Eye (tissue), 1 donor: ENCODE measurements at regions not wholly inside any gene's neighbourhood (a gene's known extent, or its start where the extent isn't known, plus 50 kb on each side); places are given as distances from the start of the nearest gene placed in this dataset.
"Not testable (repeated sequence)": the region's sequence is repeated elsewhere in the genome, so short reads cannot be mapped to it uniquely, and the experiment has no call there.

Source experiments
- DNase-seq: peaks from one replicate; pipeline ENCODE4 v3.0.0-alpha.2; 2015

DNA sequence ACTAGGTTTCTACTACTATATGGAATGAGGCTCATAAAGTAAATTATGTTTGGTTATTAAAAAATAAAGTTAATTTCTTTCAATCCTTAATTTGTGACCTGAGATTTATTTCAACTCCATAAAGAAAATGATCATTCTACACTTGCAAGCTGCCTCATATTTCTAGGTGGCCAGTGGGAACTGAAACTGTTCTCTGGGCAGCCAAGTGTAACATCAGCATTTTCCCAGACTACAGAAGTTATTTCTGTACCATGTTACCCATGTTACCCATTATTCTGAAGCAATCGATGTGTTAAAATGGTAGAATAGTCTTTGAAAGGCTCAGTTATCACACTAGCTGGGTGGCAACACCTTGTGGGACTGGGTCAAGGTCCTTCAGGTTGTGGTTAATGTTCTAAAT is 139.3 kb upstream of the FBXO11 start:
- no peak for DNase-seq

DNA sequence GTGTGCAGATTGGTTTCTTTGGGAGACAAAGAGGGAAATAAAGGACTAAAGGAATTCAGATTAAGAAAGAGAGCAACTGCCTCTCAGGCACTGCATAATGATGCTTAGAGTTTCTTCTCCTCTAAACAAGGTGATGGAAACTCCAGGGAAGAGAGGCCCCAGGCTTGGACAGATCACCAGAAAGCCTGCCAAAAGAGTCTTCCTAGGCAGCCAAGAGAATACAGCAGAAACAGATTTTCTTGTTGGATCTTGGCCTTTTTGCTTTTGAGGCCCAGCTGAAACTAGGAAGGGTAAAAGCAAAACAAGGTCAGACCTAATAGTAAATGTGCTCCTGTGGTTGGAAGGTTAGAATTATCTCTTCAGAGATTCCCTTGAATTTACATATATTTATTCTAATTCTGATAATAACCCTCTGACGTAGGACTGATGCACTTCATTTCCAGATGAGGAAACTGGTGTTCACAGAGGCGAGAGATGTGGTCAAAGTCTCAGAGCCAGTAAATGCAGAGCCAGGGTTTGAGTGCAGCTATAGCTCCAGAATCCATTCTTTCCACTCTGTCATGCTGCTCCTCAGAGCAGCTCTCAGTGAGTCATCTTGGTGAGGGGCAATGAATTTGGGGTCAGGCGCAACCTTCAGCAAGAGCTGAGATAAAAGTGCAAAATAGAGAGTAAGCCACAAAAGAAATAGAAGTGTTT is 142.3 kb upstream of the FBXO11 start:
- DNase-seq, result no peak

DNA sequence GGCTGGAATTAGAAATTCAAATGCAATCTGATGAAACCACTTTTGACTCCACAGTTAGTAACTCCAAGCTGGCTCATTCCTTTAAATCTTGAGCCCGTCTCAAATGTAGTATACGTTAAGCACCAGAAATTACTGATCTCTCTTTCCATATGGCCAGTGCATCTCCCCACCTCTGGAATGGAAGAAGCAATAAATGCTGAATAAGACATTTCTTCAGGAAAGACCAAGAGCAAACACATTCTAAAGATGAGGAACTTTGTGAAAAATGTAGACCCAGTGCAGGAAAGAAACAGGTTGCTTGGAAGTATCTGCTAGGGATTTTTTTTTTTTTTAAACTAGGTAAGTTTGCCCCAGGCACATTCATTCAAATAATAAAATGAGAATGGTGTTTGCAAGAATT is 143.1 kb upstream of the FBXO11 start:
- no peak for DNase-seq

- no peak for DNase-seq
Measured at GRCh38 chr2:48050711-48051110, 144.4 kb upstream of the FBXO11 start.

DNA sequence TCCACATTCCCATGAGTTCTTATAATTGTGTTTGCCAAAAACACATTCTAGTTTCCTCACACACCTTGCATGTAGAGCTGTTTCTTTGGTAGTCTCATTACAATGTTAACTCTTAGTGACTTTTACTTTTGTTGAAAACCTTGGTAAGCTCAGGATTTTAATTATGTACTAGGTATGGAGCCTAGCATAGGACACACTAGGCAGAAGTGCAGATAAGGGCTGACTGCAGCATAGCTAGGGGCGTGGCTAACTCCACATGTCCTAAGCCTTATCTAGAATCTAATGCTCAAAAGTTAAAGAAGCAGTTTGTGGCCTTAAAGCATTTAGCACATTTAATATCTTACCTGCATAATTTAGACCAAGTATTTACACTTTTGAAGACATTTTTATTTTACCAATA is 153.7 kb upstream of the FBXO11 start:
- no peak for DNase-seq

- DNase-seq, result not testable (repeated sequence)
Measured at GRCh38 chr2:48061656-48062055, 155.4 kb upstream of the FBXO11 start.

DNA sequence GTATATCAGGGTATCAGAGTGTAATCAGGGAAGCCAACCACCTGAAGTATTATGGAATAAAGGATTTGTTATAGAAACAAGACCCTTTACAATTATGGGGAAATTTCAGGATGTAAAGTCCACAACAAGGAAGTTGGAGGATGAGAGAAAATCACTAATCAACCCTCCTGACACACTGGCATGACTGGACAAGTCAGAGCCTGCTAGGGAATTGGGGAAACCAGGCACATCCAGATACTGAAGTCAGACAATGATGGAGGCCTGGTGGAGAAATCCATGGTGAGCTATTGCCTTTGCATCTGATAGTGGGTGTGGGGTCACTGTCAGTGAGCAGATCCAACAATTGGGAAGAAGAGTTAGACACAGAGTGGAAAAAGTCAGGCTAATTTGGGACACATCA is 158.8 kb upstream of the FBXO11 start:
- no peak for DNase-seq

DNA sequence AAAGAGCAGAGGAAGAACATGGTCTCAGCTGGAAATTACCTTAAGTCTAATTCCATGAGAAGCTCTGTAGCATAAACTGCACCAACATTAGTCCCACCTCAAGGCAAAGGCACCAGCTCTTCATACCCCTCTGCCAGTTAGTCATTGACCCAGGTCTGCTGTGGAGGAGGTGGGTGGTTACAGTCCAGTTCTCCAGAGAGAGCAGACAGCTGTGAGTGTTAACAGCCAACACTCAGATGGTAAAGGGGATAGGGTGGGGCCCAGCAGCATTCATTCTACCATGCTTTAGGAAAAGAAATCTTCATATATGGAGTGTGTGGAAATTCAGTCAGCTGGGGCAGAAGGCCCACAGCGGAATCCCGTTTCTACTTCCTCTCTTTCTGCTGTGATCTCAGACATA is 159.7 kb upstream of the FBXO11 start:
- no peak for DNase-seq

GRCh38 chr2:48069769-48070168 is 163.5 kb upstream of the FBXO11 start:
- DNase-seq, result no peak

- DNase-seq, result peak; percentile 83
Measured at GRCh38 chr2:48070415-48070814, 164.1 kb upstream of the FBXO11 start.

GRCh38 chr2:48072583-48072982 is 166.3 kb upstream of the FBXO11 start:
- DNase-seq, result no peak

DNA sequence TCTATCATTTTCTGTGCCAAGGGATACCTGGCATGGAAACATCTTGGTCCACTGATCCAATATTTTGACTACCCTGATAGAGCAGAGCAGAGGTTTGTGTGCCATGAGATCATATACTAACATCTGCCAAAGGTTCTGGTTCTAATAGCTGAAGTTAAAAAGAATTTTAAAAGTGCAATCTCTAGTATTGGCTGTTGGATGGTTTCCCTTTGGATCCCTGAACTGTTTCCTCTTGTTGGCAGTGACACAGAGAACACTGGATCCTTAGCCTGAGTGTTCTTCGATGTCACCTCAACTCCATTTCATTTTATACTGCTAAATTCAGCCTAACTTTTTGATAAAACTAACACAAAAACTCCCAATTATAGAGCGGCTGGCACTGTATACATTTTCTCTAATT is 169.3 kb upstream of the FBXO11 start:
- DNase-seq, result no peak

DNA sequence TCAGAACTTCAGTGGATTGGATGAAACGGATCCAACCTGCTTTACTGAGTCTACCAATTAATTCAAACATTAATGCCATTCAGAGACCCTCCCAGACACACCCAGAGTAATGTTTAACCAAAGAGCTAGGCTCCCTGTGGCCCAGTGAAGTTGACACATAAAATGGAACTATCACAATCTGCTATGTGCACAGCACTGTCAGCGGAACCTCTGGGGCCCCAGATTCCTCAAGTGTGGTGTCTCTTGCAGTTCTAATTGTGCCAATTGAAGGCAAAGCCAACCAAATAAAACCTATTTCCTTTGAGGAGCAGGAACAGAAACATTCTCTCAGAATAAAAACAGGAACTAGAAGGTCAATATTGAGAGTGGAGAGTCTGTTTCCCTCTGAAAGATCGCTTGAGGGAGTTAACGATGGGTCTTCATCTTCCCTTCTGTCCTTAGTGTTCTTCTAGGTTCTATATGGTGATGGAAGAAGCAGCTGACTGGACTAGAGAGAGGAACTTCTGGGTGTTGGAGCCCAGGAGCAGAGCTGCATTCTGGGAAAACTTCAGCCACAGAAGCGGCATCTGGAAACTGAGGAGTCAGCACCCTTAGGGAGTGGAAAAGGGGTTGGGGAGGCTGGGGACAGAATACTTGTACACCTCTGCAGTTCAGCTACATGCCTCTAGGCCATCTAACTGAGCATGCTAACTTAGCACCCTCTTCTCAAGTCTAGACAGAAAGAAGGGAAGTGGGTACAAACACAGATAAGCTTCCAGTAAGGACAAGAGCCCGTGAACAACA is 174.4 kb upstream of the FBXO11 start:
- DNase-seq, result no peak

- DNase-seq, result no peak
Measured at GRCh38 chr2:48081317-48081628, 175.0 kb upstream of the FBXO11 start.

GRCh38 chr2:48085888-48086287 is 179.6 kb upstream of the FBXO11 start:
- DNase-seq, result no peak

DNA sequence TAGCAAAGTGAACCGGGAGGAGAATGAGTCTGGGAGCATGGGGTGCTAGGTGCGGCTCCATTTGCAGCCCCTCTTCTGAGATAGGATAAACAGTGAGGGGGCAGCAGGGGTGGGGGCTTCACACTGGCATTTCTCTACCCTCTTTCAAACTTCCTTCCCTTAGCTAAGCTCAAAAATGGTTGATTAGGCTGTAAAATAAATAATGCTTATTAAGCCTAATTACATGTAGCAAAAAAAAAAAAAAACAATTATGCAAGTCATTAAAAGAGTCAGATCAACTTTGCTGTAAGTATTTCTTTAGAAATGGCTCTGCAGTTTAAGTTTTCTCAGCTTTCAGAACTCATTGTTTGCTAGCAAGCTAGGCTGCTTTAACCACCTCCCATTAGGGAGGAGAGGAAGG is 182.7 kb upstream of the FBXO11 start:
- DNase-seq, result no peak

DNA sequence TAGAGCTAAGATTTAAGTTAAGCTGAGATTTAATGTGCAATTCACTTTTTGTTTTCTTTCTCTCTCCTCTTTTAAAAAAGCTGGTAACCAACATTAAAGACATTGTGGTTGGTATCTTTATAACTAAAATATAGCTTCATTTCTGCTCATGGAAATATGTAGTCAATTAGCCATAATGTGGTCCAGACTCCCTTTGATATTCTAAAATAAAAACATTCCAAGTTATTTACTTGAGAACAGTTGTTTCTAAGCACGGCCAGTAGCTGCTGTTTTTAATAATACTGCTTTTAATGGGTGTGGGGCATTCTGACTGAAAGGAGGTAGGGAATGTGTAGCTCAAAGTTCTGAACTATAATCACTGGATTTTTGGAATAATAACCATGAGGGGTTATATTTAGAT is 183.3 kb upstream of the FBXO11 start:
- DNase-seq, result peak; percentile 47

DNA sequence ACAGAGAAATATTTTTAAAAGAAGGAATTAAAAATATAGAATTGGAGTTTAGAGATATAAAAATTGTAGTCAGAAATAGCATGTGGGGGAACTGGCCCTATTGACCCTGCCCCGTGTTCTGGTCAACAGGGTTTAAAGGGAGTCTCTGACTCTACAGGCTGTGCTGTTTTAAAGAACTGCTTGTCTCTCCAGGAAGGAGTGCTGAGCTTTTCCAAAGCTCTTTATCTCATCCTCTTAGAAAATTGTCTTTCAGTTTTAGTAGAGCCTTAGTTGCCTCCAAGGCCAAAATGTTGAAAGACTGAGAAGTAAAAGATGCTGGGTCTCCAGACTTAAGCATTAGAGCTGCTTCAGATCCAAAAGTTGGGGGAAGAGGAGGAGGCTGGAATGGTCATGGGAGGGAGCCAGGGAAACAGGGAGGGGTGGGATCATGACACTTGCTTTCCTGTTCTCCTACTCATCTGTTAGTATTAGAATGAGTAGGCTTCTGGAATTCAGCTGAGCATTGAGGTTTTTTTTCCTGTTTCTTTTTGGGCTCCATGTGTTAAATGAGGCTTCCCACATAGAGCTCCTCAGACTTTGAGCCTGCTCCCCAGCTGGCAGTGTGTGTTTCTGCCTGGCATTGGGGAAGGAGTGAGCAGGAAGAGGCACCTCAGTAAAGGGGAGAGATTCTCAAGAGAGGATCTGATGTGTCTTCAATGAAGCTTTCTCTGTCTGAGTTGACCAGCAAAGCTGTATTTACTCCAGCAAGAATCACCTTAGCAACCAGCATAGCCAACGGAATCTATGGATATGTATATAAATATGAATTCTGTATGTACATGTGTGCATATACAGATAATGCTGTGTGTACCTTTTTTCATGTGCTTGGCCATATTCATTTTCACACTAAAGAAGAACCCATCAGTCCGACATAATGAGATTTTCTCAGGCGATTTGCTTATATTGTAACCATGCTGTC is 186.8 kb upstream of the FBXO11 start:
- DNase-seq, result no peak

GRCh38 chr2:48096765-48097164 is 190.5 kb upstream of the FBXO11 start:
- DNase-seq, result not testable (repeated sequence)

DNA sequence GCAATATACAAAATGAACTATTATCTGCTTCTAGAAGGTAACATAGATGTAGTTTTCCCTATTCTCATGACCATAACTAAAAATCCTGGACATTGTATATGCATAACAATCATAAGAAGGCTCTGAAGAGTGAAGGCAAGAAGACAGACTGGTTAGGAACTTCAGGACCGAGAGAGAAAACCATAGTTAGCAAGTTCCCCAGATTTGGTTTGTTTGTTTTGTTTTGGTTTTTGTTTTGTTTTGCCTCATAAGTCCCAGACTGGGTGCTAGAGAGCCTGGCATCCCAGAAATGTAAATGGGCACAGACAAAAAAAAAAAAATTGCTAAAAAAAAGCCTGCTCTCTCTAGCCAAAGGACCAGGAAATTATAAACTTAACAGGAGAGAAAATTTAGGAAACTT is 192.2 kb upstream of the FBXO11 start:
- DNase-seq, result no peak

GRCh38 chr2:48104418-48104817 is 198.1 kb upstream of the FBXO11 start:
- DNase-seq, result no peak

- no peak for DNase-seq
Measured at GRCh38 chr2:48105848-48106247, 199.6 kb upstream of the FBXO11 start.

DNA sequence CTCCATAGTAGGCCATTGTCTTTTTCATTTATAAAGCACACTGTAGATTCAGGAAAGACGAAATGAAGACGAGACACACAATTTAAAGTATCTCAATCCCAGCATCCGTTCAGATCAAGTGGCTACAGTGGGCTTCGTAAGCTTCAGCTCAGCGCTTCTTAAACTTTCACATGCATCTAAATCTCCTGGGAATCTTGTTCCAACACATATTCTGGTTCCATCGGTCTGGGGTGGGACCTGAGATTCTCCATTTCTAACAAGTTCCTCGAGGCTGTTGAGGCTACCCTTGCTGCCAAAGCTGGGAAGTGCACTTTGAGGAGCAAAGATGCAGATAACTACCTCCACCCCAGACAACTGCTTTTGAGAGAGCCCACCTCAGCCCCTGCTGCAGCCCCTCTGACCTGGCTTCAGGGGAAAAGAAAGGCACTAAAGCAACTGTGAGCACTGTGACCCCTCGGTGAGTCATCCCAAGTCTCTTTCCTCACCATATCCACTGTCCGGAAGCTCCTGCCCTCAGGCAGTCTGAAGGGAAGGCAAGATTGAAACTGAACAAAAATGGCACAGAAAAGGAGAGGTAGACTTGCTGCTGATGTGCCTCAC is 201.1 kb upstream of the FBXO11 start:
- peak; percentile 38 for DNase-seq
